Hepatocyte (in vitro differentiated cells): ENCODE measurements at regions not wholly inside any gene's neighbourhood (a gene's known extent, or its start where the extent isn't known, plus 50 kb on each side); places are given as distances from the start of the nearest gene placed in this dataset.
"Not testable (repeated sequence)": the region's sequence is repeated elsewhere in the genome, so short reads cannot be mapped to it uniquely, and the experiment has no call there.

Experiments
- DNase-seq: peaks from one replicate; pipeline ENCODE4 v3.0.0-alpha.2; 2016; ENCODE audit warnings: low spot score
- H2AFZ ChIP-seq: fragments of 200-600 bp; sonication (generic); 2 replicates; pipeline ENCODE4 v1.6.0; 2016; ENCODE audit warnings: antibody characterized with exemption, mild to moderate bottlenecking
- H3K27ac ChIP-seq: fragments of 200-600 bp; sonication (generic); 2 replicates; pipeline ENCODE4 v1.5.1; 2016; ENCODE audit warnings: mild to moderate bottlenecking
- H3K27me3 ChIP-seq: fragments of 200-600 bp; sonication (generic); 2 replicates; pipeline ENCODE4 v1.6.1; 2016
- H3K36me3 ChIP-seq: fragments of 200-600 bp; sonication (generic); replicated peaks from 2 replicates; pipeline ENCODE4 v1.5.1; 2016; ENCODE audit warnings: low read depth; ENCODE audit not compliant: insufficient read depth
- H3K4me1 ChIP-seq: fragments of 200-600 bp; sonication (generic); 2 replicates; pipeline ENCODE4 v1.5.1; 2016; ENCODE audit warnings: mild to moderate bottlenecking, moderate library complexity; ENCODE audit not compliant: insufficient read depth
- H3K4me2 ChIP-seq: fragments of 200-600 bp; sonication (generic); 2 replicates; pipeline ENCODE4 v1.6.0; 2016
- H3K4me3 ChIP-seq: fragments of 200-600 bp; sonication (generic); 2 replicates; pipeline ENCODE4 v1.5.1; 2016; ENCODE audit warnings: mild to moderate bottlenecking
- H3K79me2 ChIP-seq: fragments of 200-600 bp; sonication (generic); 2 replicates; pipeline ENCODE4 v1.6.0; 2017; ENCODE audit warnings: mild to moderate bottlenecking
- H3K9me2 ChIP-seq: fragments of 200-600 bp; sonication (generic); replicated peaks from 2 replicates; pipeline ENCODE4 v1.6.0; 2017; ENCODE audit warnings: mild to moderate bottlenecking; ENCODE audit not compliant: insufficient read depth
- H3K9me3 ChIP-seq: fragments of 200-600 bp; sonication (generic); 2 replicates; pipeline ENCODE4 v1.5.1; 2016; ENCODE audit warnings: low read depth, mild to moderate bottlenecking
- H4K20me1 ChIP-seq: fragments of 200-600 bp; sonication (generic); 2 replicates; pipeline ENCODE4 v1.6.0; 2016; ENCODE audit warnings: mild to moderate bottlenecking; ENCODE audit not compliant: insufficient read depth, poor library complexity, severe bottlenecking
- EZH2 ChIP-seq: fragments of 200-600 bp; sonication (generic); IDR thresholded peaks from 2 replicates; pipeline ENCODE4 v1.6.1; 2016; ENCODE audit warnings: antibody characterized with exemption, mild to moderate bottlenecking, borderline replicate concordance
- EZH2phosphoT487 ChIP-seq: fragments of 200-600 bp; sonication (generic); IDR thresholded peaks from one replicate; pipeline ENCODE4 v1.6.1; 2018; ENCODE audit warnings: antibody characterized with exemption, mild to moderate bottlenecking, low read depth, moderate library complexity; ENCODE audit not compliant: unreplicated experiment, severe bottlenecking
- WGBS: methylation state at CpG from one replicate; pipeline ENCODE4 v1.1.6; 2016; ENCODE audit warnings: low lambda C conversion rate; ENCODE audit errors: missing lambda C conversion rate; 5-methylcytosine and 5-hydroxymethylcytosine counted together
- TF ChIP-seq, protein P1 (sequence below): fragments of 200-600 bp; sonication (generic); IDR thresholded peaks from 2 replicates; pipeline ENCODE4 v1.5.1; 2016; ENCODE audit warnings: antibody characterized with exemption, mild to moderate bottlenecking; ENCODE audit not compliant: poor library complexity

DNA sequence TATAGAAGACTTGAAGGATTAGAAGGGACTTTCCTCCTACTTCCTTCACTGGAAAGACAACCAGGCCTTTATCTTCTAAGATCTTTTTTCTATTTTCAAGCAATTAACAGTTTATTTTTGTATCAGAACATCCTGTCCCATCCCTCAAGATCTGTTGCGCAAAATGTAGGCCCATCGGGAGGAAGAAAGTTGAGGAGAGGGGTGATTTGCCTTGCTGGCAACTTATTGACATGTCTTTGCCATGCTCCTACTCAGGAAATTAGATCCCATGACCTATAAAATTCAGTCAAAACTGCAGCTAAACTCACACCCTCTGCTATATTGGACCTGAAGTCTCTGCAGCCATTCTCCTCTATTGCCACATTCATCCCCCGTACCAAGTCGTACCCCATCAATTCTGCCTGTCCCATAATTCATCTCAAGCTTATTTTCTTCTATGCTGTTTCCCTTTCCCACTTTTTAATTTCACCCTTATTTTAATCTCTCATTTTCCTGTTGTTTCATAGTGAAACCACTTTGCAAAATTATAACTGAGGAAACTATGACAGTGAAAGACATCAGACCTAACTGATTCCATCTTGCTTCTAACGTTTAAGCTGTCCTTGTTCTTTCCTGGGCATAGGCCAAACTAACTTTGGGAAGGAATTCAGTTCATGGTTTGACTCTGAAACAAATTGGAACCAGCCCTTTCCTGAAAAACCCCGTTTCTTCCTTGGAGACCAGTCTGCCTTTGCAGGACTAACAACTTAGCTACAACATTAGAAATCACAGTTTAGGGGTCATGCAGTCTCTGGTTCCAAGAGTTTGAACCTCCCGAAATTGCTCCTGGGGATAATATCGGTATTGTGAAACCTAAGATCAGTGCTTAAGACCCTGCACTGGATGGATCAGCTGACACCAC lies 195.7 kb upstream of the PTBP2 start:
- peaks cover under 1% of the 10 kb centered on the region for H3K4me1 ChIP-seq

DNA sequence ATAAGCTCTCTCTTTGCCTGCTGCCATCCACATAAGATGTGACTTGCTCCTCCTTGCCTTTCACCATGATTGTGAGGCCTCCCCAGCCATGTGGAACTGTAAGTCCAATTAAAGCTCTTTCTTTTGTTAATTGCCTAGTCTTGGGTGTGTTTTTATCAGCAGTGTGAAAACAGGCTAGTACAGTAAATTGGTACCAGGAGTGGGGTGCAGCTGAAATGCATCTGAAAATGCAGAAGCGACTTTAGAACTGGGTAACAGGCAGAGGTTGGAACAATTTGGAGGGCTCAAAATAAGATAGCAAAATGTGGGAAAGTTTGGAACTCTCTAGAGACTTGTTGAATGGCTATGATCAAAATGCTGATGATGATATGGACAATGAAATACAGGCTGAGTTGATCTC lies 192.9 kb upstream of the PTBP2 start:
- H3K9me2 ChIP-seq, H3K79me2 ChIP-seq, H3K27me3 ChIP-seq, DNase-seq, H3K36me3 ChIP-seq, H3K4me1 ChIP-seq, H3K4me3 ChIP-seq, H2AFZ ChIP-seq, H3K4me2 ChIP-seq, H3K27ac ChIP-seq, H4K20me1 ChIP-seq, H3K9me3 ChIP-seq: not testable (repeated sequence)
- 81% methylated on average over 1 of the region's 1 CpG for WGBS

More for the DNA sequence above, 195.7 kb upstream of the PTBP2 start:
- 85% methylated on average over 8 of the region's 8 CpGs for WGBS
- no peaks in the 10 kb centered on the region for H3K9me2 ChIP-seq
- TF ChIP-seq EZH2 (no peak), EZH2phosphoT487 (no peak)
- TF ChIP-seq, protein P1, sequence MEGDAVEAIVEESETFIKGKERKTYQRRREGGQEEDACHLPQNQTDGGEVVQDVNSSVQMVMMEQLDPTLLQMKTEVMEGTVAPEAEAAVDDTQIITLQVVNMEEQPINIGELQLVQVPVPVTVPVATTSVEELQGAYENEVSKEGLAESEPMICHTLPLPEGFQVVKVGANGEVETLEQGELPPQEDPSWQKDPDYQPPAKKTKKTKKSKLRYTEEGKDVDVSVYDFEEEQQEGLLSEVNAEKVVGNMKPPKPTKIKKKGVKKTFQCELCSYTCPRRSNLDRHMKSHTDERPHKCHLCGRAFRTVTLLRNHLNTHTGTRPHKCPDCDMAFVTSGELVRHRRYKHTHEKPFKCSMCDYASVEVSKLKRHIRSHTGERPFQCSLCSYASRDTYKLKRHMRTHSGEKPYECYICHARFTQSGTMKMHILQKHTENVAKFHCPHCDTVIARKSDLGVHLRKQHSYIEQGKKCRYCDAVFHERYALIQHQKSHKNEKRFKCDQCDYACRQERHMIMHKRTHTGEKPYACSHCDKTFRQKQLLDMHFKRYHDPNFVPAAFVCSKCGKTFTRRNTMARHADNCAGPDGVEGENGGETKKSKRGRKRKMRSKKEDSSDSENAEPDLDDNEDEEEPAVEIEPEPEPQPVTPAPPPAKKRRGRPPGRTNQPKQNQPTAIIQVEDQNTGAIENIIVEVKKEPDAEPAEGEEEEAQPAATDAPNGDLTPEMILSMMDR = no peak
- H3K36me3 ChIP-seq = no peaks in the 10 kb centered on the region
- H4K20me1 ChIP-seq = no peaks in the 10 kb centered on the region
- H3K4me2 ChIP-seq = no peak overlapping the region
- H3K9me3 ChIP-seq = no peaks in the 10 kb centered on the region
- no peak overlapping the region for H3K4me3 ChIP-seq
- DNase-seq = no peak
- H3K27me3 ChIP-seq = no peaks in the 10 kb centered on the region
- H3K27ac ChIP-seq = no peak overlapping the region
- no peak overlapping the region for H2AFZ ChIP-seq
- no peaks in the 10 kb centered on the region for H3K79me2 ChIP-seq

DNA sequence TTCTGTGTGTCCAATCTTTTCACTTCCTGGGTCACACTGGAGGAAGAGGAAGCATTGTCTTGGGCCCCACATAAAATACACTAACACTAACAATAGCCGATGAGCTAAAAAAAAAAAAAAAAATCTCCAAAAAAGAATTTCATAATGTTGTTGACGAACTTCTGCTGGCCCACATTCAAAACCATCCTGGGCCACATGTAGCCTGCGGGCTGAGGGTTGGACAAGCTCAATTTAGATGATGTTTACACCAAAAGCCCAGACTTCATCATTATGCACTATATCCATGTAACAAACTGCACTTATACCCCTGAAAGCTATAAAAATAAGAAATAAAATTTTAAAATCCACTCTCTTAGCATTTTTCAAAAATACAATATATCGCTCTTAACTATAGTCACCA lies 187.8 kb upstream of the PTBP2 start:
- H3K4me3 ChIP-seq = no peak overlapping the region
- DNase-seq = no peak
- H3K79me2 ChIP-seq = no peaks in the 10 kb centered on the region
- H4K20me1 ChIP-seq = no peaks in the 10 kb centered on the region
- H3K4me2 ChIP-seq = no peak overlapping the region
- no peaks in the 10 kb centered on the region for H3K9me2 ChIP-seq
- no peaks in the 10 kb centered on the region for H3K9me3 ChIP-seq
- no peak overlapping the region for H2AFZ ChIP-seq
- no peaks in the 10 kb centered on the region for H3K27me3 ChIP-seq
- 69% methylated on average over 4 of the region's 4 CpGs for whole genome bisulfite sequencing
- no peaks in the 10 kb centered on the region for H3K4me1 ChIP-seq
- no peak overlapping the region for H3K27ac ChIP-seq
- TF ChIP-seq, protein P1 = no peak
- no peak for TF ChIP-seq EZH2phosphoT487
- no peak for TF ChIP-seq EZH2
- H3K36me3 ChIP-seq = no peaks in the 10 kb centered on the region

DNA sequence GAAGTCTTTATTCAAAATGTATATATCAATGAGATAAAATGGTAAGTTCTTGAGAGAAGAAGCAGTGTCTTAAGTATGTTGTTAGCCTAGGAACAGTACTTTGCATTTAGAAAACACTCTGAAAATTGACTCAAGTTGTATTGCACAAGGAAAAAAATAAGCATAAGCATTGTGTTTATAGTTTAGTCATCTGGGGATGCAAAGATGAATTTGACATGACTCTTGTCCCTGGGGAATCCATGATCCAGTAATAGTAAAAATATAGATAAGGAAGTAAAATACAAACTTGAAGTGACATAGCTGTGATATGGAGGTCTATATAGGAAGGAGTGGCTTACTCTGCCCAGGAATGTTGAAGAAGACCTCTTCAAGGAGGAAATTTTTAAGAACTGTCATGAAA lies 185.0 kb upstream of the PTBP2 start:
- no peak for DNase-seq
- Histone ChIP-seq H4K20me1 (no peaks in the 10 kb centered on the region), H3K27me3 (no peaks in the 10 kb centered on the region), H3K4me2 (no peak overlapping the region), H3K4me3 (no peak overlapping the region), H3K27ac (no peak overlapping the region), H3K79me2 (no peaks in the 10 kb centered on the region), H3K9me2 (no peaks in the 10 kb centered on the region), H3K36me3 (no peaks in the 10 kb centered on the region), H3K4me1 (peaks cover 9% of the 10 kb centered on the region), H3K9me3 (no peaks in the 10 kb centered on the region), H2AFZ (no peak overlapping the region)
- no peak for TF ChIP-seq EZH2
- TF ChIP-seq, protein P1 = no peak
- TF ChIP-seq EZH2phosphoT487 = no peak
